ENCODE measurements at regions not wholly inside any gene's neighbourhood (a gene's known extent, or its start where the extent isn't known, plus 50 kb on each side); places are given as distances from the start of the nearest gene placed in this dataset.

DNA sequence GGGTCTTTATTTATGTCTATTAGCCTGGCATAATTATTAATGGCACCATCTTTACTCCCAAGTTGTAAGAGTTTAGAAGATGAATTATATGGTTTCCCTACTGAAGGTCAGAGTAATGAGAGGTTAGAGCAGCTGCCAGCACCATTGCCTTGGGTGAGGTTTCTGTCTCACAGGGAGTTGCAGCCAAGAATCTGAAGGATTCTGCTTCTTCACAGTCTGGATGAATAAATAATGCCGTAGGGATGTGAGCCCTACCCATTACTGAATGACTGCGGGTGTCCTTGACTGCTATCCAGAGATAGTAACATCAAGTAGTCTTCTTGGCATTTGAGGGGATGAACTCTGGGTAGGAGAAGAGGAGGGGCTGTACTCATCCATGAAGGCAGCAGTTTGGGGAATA lies 52.8 kb upstream of the SMIM36 start (continued):
- TF ChIP-seq, protein P1, sequence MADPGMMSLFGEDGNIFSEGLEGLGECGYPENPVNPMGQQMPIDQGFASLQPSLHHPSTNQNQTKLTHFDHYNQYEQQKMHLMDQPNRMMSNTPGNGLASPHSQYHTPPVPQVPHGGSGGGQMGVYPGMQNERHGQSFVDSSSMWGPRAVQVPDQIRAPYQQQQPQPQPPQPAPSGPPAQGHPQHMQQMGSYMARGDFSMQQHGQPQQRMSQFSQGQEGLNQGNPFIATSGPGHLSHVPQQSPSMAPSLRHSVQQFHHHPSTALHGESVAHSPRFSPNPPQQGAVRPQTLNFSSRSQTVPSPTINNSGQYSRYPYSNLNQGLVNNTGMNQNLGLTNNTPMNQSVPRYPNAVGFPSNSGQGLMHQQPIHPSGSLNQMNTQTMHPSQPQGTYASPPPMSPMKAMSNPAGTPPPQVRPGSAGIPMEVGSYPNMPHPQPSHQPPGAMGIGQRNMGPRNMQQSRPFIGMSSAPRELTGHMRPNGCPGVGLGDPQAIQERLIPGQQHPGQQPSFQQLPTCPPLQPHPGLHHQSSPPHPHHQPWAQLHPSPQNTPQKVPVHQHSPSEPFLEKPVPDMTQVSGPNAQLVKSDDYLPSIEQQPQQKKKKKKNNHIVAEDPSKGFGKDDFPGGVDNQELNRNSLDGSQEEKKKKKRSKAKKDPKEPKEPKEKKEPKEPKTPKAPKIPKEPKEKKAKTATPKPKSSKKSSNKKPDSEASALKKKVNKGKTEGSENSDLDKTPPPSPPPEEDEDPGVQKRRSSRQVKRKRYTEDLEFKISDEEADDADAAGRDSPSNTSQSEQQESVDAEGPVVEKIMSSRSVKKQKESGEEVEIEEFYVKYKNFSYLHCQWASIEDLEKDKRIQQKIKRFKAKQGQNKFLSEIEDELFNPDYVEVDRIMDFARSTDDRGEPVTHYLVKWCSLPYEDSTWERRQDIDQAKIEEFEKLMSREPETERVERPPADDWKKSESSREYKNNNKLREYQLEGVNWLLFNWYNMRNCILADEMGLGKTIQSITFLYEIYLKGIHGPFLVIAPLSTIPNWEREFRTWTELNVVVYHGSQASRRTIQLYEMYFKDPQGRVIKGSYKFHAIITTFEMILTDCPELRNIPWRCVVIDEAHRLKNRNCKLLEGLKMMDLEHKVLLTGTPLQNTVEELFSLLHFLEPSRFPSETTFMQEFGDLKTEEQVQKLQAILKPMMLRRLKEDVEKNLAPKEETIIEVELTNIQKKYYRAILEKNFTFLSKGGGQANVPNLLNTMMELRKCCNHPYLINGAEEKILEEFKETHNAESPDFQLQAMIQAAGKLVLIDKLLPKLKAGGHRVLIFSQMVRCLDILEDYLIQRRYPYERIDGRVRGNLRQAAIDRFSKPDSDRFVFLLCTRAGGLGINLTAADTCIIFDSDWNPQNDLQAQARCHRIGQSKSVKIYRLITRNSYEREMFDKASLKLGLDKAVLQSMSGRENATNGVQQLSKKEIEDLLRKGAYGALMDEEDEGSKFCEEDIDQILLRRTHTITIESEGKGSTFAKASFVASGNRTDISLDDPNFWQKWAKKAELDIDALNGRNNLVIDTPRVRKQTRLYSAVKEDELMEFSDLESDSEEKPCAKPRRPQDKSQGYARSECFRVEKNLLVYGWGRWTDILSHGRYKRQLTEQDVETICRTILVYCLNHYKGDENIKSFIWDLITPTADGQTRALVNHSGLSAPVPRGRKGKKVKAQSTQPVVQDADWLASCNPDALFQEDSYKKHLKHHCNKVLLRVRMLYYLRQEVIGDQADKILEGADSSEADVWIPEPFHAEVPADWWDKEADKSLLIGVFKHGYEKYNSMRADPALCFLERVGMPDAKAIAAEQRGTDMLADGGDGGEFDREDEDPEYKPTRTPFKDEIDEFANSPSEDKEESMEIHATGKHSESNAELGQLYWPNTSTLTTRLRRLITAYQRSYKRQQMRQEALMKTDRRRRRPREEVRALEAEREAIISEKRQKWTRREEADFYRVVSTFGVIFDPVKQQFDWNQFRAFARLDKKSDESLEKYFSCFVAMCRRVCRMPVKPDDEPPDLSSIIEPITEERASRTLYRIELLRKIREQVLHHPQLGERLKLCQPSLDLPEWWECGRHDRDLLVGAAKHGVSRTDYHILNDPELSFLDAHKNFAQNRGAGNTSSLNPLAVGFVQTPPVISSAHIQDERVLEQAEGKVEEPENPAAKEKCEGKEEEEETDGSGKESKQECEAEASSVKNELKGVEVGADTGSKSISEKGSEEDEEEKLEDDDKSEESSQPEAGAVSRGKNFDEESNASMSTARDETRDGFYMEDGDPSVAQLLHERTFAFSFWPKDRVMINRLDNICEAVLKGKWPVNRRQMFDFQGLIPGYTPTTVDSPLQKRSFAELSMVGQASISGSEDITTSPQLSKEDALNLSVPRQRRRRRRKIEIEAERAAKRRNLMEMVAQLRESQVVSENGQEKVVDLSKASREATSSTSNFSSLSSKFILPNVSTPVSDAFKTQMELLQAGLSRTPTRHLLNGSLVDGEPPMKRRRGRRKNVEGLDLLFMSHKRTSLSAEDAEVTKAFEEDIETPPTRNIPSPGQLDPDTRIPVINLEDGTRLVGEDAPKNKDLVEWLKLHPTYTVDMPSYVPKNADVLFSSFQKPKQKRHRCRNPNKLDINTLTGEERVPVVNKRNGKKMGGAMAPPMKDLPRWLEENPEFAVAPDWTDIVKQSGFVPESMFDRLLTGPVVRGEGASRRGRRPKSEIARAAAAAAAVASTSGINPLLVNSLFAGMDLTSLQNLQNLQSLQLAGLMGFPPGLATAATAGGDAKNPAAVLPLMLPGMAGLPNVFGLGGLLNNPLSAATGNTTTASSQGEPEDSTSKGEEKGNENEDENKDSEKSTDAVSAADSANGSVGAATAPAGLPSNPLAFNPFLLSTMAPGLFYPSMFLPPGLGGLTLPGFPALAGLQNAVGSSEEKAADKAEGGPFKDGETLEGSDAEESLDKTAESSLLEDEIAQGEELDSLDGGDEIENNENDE (IDR thresholded peaks at IDR 0.05; ENCODE audit: insufficient replicate concordance, low read length), result no peak
- no peak for TF ChIP-seq CHD1 (IDR thresholded peaks at IDR 0.05; ENCODE audit: low read depth, low read length)
- no peak for TF ChIP-seq SP2 (IDR thresholded peaks at IDR 0.05; ENCODE audit: low read length)
- no peak for TF ChIP-seq POU5F1 (IDR thresholded peaks at IDR 0.05; ENCODE audit: low read depth, low read length)
- TF ChIP-seq SP4 (IDR thresholded peaks at IDR 0.05; ENCODE audit: low read length), result no peak
- no peak for TF ChIP-seq CBX8 (IDR thresholded peaks at IDR 0.05; ENCODE audit: borderline replicate concordance, low read depth, low read length)
- no peak for TF ChIP-seq SP1 (IDR thresholded peaks at IDR 0.05; ENCODE audit: low read depth, low read length)
- TF ChIP-seq HDAC2 (IDR thresholded peaks at IDR 0.05; ENCODE audit: borderline replicate concordance in 1 of 2, low read depth in 2 of 2, low read length in 2 of 2), result no peak
- TF ChIP-seq, protein P2, sequence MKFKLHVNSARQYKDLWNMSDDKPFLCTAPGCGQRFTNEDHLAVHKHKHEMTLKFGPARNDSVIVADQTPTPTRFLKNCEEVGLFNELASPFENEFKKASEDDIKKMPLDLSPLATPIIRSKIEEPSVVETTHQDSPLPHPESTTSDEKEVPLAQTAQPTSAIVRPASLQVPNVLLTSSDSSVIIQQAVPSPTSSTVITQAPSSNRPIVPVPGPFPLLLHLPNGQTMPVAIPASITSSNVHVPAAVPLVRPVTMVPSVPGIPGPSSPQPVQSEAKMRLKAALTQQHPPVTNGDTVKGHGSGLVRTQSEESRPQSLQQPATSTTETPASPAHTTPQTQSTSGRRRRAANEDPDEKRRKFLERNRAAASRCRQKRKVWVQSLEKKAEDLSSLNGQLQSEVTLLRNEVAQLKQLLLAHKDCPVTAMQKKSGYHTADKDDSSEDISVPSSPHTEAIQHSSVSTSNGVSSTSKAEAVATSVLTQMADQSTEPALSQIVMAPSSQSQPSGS (IDR thresholded peaks at IDR 0.05; ENCODE audit: low read length), result no peak
- TF ChIP-seq CHD2 (IDR thresholded peaks at IDR 0.05; ENCODE audit: low read length), result no peak
- TF ChIP-seq CREB1 (IDR thresholded peaks at IDR 0.05), result no peak
- TF ChIP-seq YY1 (IDR thresholded peaks at IDR 0.05; ENCODE audit: low read depth, low read length), result no peak

All from H1 (cell line).